ENCODE measurements at regions not wholly inside any gene's neighbourhood (a gene's known extent, or its start where the extent isn't known, plus 50 kb on each side); places are given as distances from the start of the nearest gene placed in this dataset.

- TF ChIP-seq TAF1 (IDR thresholded peaks at IDR 0.05; ENCODE audit: borderline replicate concordance, insufficient read depth, low read length) (no peak), POLR2AphosphoS5 (IDR thresholded peaks at IDR 0.05; ENCODE audit: low read depth, low read length) (no peak), SIN3A (IDR thresholded peaks at IDR 0.05; ENCODE audit: borderline replicate concordance, insufficient read depth, low read length) (no peak)
- TF ChIP-seq, protein P1, sequence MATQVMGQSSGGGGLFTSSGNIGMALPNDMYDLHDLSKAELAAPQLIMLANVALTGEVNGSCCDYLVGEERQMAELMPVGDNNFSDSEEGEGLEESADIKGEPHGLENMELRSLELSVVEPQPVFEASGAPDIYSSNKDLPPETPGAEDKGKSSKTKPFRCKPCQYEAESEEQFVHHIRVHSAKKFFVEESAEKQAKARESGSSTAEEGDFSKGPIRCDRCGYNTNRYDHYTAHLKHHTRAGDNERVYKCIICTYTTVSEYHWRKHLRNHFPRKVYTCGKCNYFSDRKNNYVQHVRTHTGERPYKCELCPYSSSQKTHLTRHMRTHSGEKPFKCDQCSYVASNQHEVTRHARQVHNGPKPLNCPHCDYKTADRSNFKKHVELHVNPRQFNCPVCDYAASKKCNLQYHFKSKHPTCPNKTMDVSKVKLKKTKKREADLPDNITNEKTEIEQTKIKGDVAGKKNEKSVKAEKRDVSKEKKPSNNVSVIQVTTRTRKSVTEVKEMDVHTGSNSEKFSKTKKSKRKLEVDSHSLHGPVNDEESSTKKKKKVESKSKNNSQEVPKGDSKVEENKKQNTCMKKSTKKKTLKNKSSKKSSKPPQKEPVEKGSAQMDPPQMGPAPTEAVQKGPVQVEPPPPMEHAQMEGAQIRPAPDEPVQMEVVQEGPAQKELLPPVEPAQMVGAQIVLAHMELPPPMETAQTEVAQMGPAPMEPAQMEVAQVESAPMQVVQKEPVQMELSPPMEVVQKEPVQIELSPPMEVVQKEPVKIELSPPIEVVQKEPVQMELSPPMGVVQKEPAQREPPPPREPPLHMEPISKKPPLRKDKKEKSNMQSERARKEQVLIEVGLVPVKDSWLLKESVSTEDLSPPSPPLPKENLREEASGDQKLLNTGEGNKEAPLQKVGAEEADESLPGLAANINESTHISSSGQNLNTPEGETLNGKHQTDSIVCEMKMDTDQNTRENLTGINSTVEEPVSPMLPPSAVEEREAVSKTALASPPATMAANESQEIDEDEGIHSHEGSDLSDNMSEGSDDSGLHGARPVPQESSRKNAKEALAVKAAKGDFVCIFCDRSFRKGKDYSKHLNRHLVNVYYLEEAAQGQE (IDR thresholded peaks at IDR 0.05; ENCODE audit: insufficient read depth in 1 of 2, low read depth in 2 of 2, low read length in 2 of 2), result no peak
These were observed 1570.8 kb upstream of the ADGRL3 start for GRCh38 chr4:59629348-59629747.

All from PFSK-1 (cell line).